ENCODE measurements at regions not wholly inside any gene's neighbourhood (a gene's known extent, or its start where the extent isn't known, plus 50 kb on each side); places are given as distances from the start of the nearest gene placed in this dataset.

DNA sequence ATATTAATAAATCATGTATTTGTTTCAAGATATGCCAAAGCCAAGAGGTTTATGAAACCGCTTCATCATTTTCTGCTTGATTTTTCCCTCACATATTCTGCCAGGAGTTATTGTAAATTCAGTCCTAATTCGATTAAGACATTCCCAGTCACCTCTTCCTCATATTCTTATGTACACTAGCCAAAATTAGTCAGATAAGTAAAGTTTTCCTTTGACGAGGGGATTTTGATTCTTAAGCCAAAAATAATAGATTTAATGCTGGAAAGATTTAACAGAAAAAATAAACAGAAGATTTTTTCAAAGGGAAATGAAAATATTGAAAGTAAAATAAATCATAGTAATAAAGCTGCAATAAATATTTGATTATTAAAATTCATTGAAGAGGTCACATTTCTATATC lies 51.0 kb upstream of the VEGFC start:
- DNase-seq = no peak

DNA sequence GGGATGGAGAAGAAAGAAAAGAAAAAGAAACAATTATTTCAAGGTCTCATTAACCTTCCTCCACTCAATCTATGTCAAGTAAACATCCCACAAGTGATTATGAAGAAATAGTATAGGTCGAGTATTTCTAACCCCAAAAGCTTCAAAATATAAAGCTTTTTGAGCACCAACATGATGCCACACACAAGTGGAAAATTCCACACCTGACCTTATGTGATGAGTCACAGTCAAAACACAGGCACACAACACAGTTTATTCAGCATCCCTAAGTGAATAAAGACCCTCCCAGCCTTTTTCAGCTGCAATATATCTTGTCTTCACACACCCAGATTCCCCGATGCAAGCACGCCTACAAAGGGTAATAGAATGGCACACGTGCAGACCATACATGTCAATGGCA lies 51.7 kb upstream of the VEGFC start:
- no peak for DNase-seq

GRCh38 chr4:176845636-176846035 lies 52.9 kb upstream of the VEGFC start:
- DNase-seq = peak; percentile 80

GRCh38 chr4:176849076-176849475 lies 56.4 kb upstream of the VEGFC start:
- no peak for DNase-seq

DNA sequence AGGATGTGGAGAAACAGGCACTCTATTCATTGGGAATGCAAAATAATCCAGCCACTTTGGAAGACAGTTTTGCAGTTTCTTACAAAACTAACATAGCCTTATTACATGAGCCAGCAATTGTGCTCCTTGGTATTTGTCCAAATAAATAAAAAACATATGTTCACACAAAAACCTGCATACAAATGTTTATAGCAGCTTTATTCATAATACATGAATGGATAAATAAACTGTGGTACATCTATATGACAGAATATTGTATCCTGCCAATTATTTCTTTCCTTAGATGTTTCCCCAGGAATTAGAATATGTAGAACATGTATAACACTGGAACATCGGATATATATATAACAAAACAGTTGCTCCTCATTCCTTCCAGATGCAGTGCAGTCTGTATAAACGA lies 57.7 kb upstream of the VEGFC start:
- DNase-seq = no peak

DNA sequence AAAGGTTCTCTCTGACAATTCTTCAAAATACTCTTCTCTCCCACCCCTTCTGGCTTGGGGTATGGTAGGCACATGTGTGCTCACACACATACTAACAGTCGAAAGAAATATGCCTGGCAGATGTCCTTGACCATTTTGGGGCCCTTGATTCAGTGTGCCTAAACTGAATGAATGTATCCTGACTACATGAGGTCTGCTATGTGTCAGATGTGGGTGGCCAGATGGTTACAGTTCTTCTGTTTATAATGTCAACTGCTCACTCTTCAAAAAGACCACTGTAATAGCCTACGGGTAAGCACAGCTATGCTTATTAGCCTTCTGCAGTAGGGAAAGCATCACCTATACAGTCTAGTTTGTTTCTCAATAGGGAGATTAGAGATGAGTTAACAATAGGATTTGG lies 63.7 kb upstream of the VEGFC start:
- DNase-seq = no peak

DNA sequence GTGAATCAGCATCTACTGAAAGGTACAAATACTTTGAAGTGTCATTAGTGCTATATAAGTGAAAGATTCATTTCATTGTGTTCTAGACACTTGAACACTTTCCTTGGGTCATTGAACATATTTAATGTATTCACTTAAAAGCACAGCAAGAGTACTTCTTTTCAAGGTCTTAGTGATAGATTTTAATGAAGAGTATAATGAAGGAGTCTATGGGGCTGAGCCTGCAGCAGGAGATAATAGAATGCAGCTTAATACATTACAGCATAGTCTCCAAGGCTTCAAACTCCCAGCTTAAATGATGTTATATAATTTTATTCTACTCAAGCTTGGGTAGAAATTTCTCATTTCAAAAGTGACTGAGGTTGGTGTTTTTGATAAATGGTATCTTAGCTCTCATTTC lies 66.1 kb upstream of the VEGFC start:
- DNase-seq = no peak

GRCh38 chr4:176864238-176864637 lies 71.5 kb upstream of the VEGFC start:
- no peak for DNase-seq

DNA sequence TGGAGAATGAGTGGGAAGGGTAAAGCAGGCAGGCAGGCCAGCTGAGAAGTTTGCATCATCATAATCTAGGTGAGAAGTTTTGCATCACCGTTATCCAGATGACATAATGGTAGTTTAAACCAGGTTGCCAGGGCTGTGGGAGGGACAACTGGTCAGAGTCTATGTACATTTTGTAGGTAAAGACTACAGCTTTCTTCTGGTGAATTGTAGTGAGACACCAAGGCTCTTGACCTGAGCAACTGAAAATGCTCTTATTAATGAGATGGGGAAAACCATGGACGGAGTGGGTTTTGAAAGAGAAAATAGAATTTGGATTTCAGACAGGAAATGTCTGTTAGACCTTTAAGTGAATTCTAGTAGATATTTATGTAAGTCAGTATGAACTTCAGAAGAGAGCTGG lies 76.0 kb upstream of the VEGFC start:
- DNase-seq = no peak

DNA sequence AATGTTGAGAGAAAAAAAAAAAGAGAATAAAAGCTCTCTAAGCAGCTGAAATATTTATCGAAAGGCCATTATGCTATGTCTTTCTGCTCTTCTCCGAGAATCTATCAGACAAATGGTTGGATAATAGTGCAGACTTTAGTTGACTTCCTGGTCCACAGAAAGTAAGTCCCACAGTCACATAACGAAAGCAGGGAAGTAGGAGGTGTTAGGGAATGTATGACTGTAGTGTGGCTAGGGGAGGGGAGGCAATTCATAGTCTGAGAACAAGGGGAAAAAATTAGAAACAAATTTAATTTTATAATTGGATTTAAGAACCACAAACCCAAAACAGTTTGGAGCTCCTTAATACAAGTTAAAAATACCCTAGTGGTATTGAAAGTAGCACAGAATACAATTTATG lies 79.7 kb upstream of the VEGFC start:
- no peak for DNase-seq

DNA sequence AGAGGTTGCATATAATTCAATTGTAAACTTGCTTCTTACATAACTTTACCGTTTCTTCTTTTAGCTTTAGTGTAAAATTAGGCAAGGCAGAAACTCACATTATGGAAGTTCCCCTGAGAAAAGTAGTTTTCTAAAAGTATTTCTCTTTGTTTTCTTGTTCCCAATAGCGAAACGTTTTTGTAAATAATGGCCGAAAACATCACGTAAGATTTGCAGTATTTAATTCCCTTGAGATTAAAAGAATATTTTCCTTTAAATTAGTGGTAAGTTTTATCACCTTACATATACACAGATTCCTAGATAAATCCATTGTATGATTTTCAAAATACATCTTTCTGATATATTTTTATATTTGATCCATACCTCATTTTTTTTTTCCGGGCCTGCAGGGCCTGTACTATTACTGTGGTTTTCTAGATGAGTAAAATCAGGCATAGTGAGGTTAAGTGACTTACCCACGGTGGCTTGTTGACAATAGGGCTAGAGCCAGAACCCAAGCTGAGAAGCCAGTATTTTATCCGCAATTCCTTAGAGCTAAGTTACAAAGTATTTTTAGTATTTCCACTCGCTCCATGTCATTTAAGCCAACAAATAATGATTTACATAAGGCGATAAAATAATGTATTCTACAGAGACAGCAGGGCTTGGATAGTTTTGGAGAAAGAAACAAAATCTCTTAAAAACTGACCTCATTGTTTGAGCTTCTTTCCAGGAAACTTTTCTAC lies 82.2 kb upstream of the VEGFC start:
- no peak for DNase-seq

GRCh38 chr4:176875446-176875930 lies 82.8 kb upstream of the VEGFC start:
- DNase-seq = no peak

GRCh38 chr4:176879380-176880116 lies 86.8 kb upstream of the VEGFC start:
- peak; percentile 11 for DNase-seq

GRCh38 chr4:176882206-176882605 lies 89.5 kb upstream of the VEGFC start:
- peak; percentile 51 for DNase-seq

GRCh38 chr4:176883108-176883550 lies 90.4 kb upstream of the VEGFC start:
- DNase-seq = no peak

- DNase-seq = peak; percentile 97
These were observed 91.1 kb upstream of the VEGFC start for GRCh38 chr4:176883681-176884418.

DNA sequence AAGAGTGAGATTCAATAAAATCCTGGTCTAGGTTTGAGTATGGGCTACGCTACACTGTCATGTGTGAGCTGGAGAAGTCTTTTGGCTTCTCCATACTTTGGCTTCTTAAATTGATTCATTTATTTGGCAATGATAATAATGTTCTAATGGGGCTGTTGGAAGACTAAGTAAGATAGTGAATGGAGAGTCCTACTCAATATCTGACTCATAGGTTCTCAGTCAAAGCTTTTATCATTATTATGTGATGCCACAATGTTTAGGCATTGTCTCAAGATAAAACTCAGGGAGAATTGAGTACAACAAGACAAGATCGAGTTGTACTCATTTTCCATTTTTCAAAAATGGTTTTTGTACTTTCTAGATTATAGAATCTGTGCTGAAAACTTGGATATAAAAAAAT lies 92.5 kb upstream of the VEGFC start:
- DNase-seq = no peak

DNA sequence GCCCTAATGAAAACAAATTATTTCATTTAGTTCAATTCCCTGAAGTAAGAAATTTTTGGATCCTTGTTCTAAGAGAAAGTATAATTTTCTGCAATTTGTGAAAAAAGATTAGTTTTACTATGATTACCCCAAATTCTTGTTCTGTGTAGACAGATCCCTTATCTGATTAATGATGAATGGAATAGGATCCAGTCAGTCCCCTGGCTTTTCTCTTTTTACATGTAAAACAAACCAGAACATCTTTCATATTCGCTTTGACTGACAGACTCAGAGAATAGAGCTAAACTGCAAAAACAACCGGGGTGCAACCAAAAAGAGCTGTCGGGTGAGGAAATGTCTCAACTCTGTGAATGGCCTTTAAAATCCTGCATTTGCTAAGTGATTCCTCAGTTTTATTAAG lies 93.4 kb upstream of the VEGFC start:
- no peak for DNase-seq

- DNase-seq = no peak
These were observed 97.1 kb upstream of the VEGFC start for GRCh38 chr4:176889776-176890175.

DNA sequence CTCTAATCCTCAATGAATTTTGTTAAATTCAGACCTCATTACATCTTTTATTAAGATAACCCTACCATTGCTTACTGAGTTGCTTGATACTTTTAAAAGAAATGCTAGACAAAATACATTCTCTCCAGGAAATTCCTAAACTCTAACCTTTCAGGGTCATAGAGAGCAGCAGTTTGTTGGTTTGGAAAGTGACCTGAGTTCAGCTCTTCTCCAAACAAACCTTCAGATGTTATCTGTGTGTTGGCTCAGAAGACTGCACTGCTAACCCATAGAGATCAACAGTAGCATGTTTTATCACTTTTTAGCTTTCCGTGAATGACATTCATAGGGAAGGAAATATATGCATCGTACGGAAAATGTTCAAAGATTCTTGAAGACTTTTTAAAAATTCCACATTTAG lies 101.8 kb upstream of the VEGFC start:
- DNase-seq = no peak

- DNase-seq = no peak
These were observed 103.5 kb upstream of the VEGFC start for GRCh38 chr4:176896211-176896610.

- DNase-seq = no peak
These were observed 104.5 kb upstream of the VEGFC start for GRCh38 chr4:176897226-176897625.

GRCh38 chr4:176898791-176899190 lies 106.1 kb upstream of the VEGFC start:
- no peak for DNase-seq
